Tibial artery (tissue), 4 donors: ENCODE measurements at regions not wholly inside any gene's neighbourhood (a gene's known extent, or its start where the extent isn't known, plus 50 kb on each side); places are given as distances from the start of the nearest gene placed in this dataset.

Experiments
- DNase-seq, 2 donors: peaks; one replicate each; pipeline ENCODE4 v3.0.0-alpha.2; 2019
- H3K27ac ChIP-seq, 2 donors: fragments of 200-600 bp; sonication (generic) in 1 of 2; 1 replicate in 1 of 2; 2 replicates in 1 of 2; pipeline ENCODE4 v1.5.1; 2018 to 2019; ENCODE audit warnings: mild to moderate bottlenecking in 1 of 2
- H3K27me3 ChIP-seq, 2 donors: fragments of 200-600 bp; sonication (generic) in 1 of 2; one replicate each; pipeline versions ENCODE4 v1.5.1 to v1.6.0; 2016 to 2019
- H3K36me3 ChIP-seq, 3 donors: fragments of 200-600 bp; sonication (generic) in 2 of 3; one replicate each; pipeline ENCODE4 v1.5.1; 2016 to 2019; ENCODE audit warnings: mild to moderate bottlenecking in 2 of 3
- H3K4me1 ChIP-seq, 4 donors: fragments of 200-600 bp; sonication (generic) in 2 of 4; 1 replicate in 3 of 4; 2 replicates in 1 of 4; pipeline ENCODE4 v1.5.1; 2016 to 2019
- H3K4me3 ChIP-seq, 2 donors: fragments of 200-600 bp; sonication (generic) in 1 of 2; 1 replicate in 1 of 2; 2 replicates in 1 of 2; pipeline ENCODE4 v1.5.1; 2018 to 2019; ENCODE audit warnings: mild to moderate bottlenecking in 2 of 2
- H3K9me3 ChIP-seq, 3 donors: fragments of 200-600 bp; sonication (generic) in 1 of 3; one replicate each; pipeline ENCODE4 v1.5.1; 2016 to 2019
- intact Hi-C: fragments of 100-400 bp; cut with DNase I; formaldehyde crosslinking; loops from one replicate; pipeline ENCODE4 v1.15.0; 2023; ENCODE audit warnings: low total_unique reads
- TF ChIP-seq, protein P1 (sequence below), 2 experiments: fragments of 200-600 bp in 1 of 2; fragments of 450-650 bp in 1 of 2; IDR thresholded peaks; one replicate each; pipeline ENCODE4 v1.5.1; 2017 to 2019; ENCODE audit warnings: antibody characterized with exemption in 2 of 2, mild to moderate bottlenecking in 1 of 2, moderate library complexity in 1 of 2

DNA sequence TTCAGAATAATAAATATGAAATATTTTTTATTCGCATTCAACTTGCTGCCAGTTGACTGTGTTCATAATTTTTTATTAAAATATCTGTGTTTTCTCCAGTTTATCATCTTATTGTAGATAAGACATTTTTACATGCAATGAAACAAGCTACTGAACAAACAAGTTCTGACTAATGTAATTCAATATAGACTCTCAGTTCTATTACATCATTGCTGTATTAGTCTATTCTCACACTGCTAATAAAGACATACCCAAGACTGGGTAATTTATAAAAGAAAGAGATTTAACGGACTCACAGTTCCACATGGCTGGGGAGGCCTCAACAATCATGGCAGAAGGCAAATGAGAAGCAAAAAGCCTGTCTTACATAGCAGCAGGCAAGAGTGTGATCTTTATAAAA lies 1357.7 kb upstream of the CITED2 start:
- Histone ChIP-seq H3K4me1 (peaks cover 0 to 47% (median 7%) of the 10 kb centered on the region in 4 donors), H3K27ac (peak overlapping the region; percentile 52 to 64), H3K27me3 (no peaks in the 10 kb centered on the region), H3K36me3 (no peaks in the 10 kb centered on the region), H3K4me3 (no peak overlapping the region), H3K9me3 (no peaks in the 10 kb centered on the region)
- DNase-seq = no peak
- intact Hi-C loops = no loop called here
- TF ChIP-seq, protein P1, sequence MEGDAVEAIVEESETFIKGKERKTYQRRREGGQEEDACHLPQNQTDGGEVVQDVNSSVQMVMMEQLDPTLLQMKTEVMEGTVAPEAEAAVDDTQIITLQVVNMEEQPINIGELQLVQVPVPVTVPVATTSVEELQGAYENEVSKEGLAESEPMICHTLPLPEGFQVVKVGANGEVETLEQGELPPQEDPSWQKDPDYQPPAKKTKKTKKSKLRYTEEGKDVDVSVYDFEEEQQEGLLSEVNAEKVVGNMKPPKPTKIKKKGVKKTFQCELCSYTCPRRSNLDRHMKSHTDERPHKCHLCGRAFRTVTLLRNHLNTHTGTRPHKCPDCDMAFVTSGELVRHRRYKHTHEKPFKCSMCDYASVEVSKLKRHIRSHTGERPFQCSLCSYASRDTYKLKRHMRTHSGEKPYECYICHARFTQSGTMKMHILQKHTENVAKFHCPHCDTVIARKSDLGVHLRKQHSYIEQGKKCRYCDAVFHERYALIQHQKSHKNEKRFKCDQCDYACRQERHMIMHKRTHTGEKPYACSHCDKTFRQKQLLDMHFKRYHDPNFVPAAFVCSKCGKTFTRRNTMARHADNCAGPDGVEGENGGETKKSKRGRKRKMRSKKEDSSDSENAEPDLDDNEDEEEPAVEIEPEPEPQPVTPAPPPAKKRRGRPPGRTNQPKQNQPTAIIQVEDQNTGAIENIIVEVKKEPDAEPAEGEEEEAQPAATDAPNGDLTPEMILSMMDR (IDR thresholded peaks at IDR 0.05) = no peak

DNA sequence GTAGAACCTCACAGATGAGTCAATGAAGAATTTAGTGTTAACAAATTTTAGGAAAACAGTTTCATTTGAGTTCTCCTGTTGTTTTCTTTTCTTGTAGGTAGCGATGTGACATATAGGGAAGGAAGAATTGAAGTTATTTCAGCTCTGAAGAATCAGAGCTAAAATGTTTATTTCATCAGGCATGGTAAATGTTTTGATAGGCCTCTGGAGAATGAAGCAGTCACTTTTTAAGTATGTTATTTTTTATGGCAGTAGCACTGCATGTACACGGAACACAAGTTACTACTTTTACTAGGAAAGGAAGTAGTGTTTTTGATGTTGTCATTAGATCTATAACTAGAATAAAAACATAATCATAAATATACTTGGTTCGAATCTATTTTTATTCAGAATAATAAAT lies 1357.3 kb upstream of the CITED2 start:
- no peak overlapping the region for H3K4me3 ChIP-seq
- intact Hi-C loops = no loop called here

DNA sequence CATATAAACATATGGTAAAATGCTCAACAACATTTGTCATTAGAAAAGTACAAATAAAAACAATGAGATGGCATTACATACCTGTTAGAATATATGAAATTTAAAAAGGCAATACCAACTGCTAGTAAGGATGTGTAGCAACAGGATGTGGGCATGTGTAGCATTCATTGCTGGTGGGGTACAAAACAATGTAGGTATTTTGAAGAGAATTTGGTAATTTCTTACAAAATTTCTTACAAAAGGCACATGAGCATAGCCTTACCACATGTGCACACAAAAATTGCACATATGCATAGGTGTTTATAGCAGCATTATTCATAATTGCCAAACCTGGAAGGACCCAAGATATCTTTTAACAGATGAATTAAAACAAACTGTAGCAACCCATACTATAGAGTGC lies 1355.1 kb upstream of the CITED2 start:
- Histone ChIP-seq H3K4me1 (peaks cover 0 to 31% (median 4%) of the 10 kb centered on the region in 4 donors), H3K27ac (no peak overlapping the region), H3K27me3 (no peaks in the 10 kb centered on the region), H3K9me3 (no peaks in the 10 kb centered on the region), H3K36me3 (no peaks in the 10 kb centered on the region), H3K4me3 (no peak overlapping the region)
- no peak for DNase-seq
- TF ChIP-seq, protein P1 (IDR thresholded peaks at IDR 0.05) = no peak
- intact Hi-C loops = no loop called here

More for the DNA sequence above, 1357.3 kb upstream of the CITED2 start:
- H3K4me1 ChIP-seq = peaks cover 0 to 43% (median 7%) of the 10 kb centered on the region in 4 donors
- H3K9me3 ChIP-seq = no peaks in the 10 kb centered on the region
- no peak for DNase-seq
- TF ChIP-seq, protein P1 (IDR thresholded peaks at IDR 0.05) = no peak
- no peaks in the 10 kb centered on the region for H3K27me3 ChIP-seq
- H3K27ac ChIP-seq = peak overlapping the region; percentile 8 to 52
- no peaks in the 10 kb centered on the region for H3K36me3 ChIP-seq

DNA sequence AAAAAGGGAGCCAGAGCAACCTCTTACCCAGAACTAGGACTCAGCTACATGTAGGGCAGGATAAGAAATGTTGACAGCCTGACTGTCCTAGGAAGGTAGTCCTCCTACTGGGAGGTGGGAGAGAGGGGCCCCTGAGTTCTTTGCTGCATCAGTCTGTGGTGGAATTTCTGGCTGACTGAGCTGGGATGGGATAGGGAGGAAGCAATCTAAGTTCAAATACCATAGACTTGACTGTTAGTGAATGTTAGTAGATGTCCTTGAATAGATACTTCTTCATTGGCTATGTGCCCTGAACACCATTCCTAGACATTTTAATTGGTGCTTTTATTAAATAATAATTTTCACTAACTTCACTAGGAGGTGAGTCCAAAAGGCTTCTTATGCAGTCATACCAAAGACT lies 1343.6 kb upstream of the CITED2 start:
- TF ChIP-seq, protein P1 (IDR thresholded peaks at IDR 0.05) = no peak
- no peaks in the 10 kb centered on the region for H3K27me3 ChIP-seq
- intact Hi-C loops = no loop called here
- no peaks in the 10 kb centered on the region for H3K4me1 ChIP-seq
- no peak overlapping the region for H3K4me3 ChIP-seq
- H3K27ac ChIP-seq = no peak overlapping the region
- peaks cover 0 to 6% (median 0%) of the 10 kb centered on the region in 3 donors for H3K9me3 ChIP-seq
- H3K36me3 ChIP-seq = no peaks in the 10 kb centered on the region
- DNase-seq = no peak

DNA sequence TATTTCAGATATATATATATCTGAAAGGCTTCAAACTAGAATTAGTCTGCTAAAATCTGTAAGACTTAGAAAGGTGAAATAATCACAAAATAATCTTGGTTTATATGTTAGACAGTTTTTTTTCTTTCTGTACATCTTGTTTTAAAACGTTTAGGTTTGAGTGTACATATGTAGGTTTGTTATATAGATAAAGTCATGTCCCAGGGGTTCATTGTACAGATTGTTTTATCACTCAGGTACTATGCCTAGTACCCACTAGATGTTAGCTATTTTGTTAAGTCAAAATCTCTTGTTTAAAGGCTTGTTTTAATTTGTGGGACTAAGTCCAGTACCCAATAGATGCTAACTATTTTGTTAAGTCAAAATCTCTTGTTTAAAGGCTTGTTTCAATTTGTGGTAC lies 1339.0 kb upstream of the CITED2 start:
- DNase-seq = no peak
- peaks cover 0 to 6% (median 0%) of the 10 kb centered on the region in 3 donors for H3K9me3 ChIP-seq
- no peaks in the 10 kb centered on the region for H3K4me1 ChIP-seq
- no peak overlapping the region for H3K27ac ChIP-seq
- H3K36me3 ChIP-seq = no peaks in the 10 kb centered on the region
- H3K27me3 ChIP-seq = no peaks in the 10 kb centered on the region
- TF ChIP-seq, protein P1 (IDR thresholded peaks at IDR 0.05) = no peak
- intact Hi-C loops = no loop called here
- no peak overlapping the region for H3K4me3 ChIP-seq

DNA sequence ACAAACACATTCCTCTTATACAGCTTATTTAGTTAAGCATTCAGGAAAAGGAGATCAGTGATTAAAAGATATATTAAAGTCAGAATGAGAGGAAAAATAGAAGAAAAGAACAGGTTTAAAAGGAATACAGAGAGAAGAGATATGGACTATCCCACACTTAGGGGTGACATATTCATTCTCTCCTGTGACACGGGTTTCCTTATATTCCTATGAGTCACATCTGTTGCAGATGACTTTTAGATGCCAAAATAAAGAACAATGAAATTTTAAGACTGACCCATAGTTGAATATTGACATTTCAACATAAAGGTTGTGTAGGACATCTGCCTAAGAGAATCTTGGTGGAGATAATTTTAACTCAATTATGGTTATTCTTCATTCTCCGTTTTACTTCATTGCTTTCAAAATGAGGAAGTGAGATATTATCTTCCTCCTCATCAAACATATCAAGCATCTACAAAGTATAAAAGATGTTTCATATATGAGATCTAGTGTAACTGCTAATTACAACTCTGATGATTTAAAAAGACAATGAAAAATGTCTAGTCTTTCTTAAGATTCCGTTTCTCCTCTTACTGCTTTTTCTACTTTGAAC lies 1336.7 kb upstream of the CITED2 start:
- Histone ChIP-seq H3K27ac (no peak overlapping the region), H3K9me3 (peaks cover 0 to 9% (median 0%) of the 10 kb centered on the region in 3 donors), H3K4me1 (no peaks in the 10 kb centered on the region), H3K27me3 (no peaks in the 10 kb centered on the region), H3K4me3 (no peak overlapping the region), H3K36me3 (no peaks in the 10 kb centered on the region)
- no peak for DNase-seq
- intact Hi-C loops = no loop called here
- TF ChIP-seq, protein P1 (IDR thresholded peaks at IDR 0.05) = no peak
